AG04449 (cell line): ENCODE measurements at regions not wholly inside any gene's neighbourhood (a gene's known extent, or its start where the extent isn't known, plus 50 kb on each side); places are given as distances from the start of the nearest gene placed in this dataset.
"Not testable (repeated sequence)": the region's sequence is repeated elsewhere in the genome, so short reads cannot be mapped to it uniquely, and the experiment has no call there.

Source experiments
- CTCF ChIA-PET: fragments of 350-600 bp; formaldehyde crosslinking; extraction: SDS; loops from one replicate; lab custom pipeline; 2021; ENCODE audit warnings: antibody characterized with exemption; lab: Yijun Ruan, JAX
- POLR2A ChIA-PET: fragments of 400-600, 350-600 bp; formaldehyde crosslinking; extraction: SDS; loops from one replicate; lab custom pipeline; 2020; ENCODE audit warnings: antibody characterized with exemption, inconsistent platforms; lab: Yijun Ruan, JAX
- DNase-seq: peaks from one replicate; pipeline ENCODE4 v3.0.0-alpha.2; 2010; ENCODE audit warnings: low read depth, low spot score
- H3K4me3 ChIP-seq: 2 replicates; pipeline ENCODE4 v1.5.1; 2011; ENCODE audit warnings: low read depth, mild to moderate bottlenecking, control low read depth, low read length
- TF ChIP-seq, protein P1 (sequence below): IDR thresholded peaks from one replicate; pipeline ENCODE4 v1.5.1; 2011; ENCODE audit warnings: mild to moderate bottlenecking, moderate library complexity, low read length, control low read depth, inconsistent platforms; ENCODE audit not compliant: insufficient read depth; ENCODE audit errors: missing control alignments

DNA sequence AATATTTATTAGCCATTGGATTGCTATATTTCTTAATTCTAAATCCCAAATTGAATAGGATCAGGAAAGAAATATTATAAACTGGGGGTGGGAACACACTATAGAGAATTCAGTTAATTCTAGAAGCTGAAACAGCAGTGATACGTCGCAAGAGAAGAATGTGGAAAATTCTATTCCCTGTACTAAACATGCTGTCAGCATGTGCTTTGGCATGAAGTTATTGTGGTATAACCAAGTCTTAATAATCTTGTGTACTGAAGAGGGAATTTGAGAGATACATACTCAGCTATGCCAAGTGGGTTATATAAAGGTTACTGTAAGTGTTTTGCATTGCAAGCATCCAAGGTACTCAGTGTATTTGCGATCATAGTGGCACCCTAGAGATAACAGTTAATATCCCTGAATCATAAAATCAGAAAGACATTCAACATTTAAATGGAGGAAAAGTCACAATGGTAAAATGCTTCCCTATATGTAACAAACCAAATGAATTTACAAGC lies 1492.9 kb upstream of the C9orf72 start:
- CTCF ChIA-PET, result no interaction called here
- no peak for DNase-seq

GRCh38 chr9:29068461-29068860 lies 1495.2 kb upstream of the C9orf72 start:
- DNase-seq, result no peak
- ChIA-PET CTCF (no interaction called here), POLR2A (no interaction called here)
- TF ChIP-seq, protein P1, sequence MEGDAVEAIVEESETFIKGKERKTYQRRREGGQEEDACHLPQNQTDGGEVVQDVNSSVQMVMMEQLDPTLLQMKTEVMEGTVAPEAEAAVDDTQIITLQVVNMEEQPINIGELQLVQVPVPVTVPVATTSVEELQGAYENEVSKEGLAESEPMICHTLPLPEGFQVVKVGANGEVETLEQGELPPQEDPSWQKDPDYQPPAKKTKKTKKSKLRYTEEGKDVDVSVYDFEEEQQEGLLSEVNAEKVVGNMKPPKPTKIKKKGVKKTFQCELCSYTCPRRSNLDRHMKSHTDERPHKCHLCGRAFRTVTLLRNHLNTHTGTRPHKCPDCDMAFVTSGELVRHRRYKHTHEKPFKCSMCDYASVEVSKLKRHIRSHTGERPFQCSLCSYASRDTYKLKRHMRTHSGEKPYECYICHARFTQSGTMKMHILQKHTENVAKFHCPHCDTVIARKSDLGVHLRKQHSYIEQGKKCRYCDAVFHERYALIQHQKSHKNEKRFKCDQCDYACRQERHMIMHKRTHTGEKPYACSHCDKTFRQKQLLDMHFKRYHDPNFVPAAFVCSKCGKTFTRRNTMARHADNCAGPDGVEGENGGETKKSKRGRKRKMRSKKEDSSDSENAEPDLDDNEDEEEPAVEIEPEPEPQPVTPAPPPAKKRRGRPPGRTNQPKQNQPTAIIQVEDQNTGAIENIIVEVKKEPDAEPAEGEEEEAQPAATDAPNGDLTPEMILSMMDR, result no peak
- no peak overlapping the region for H3K4me3 ChIP-seq

More for the DNA sequence above, 1492.9 kb upstream of the C9orf72 start:
- POLR2A ChIA-PET, result no interaction called here
- TF ChIP-seq, protein P1, result no peak
- no peak overlapping the region for H3K4me3 ChIP-seq

- TF ChIP-seq, protein P1, result no peak
- DNase-seq, result no peak
- ChIA-PET CTCF (no interaction called here), POLR2A (no interaction called here)
- H3K4me3 ChIP-seq, result no peak overlapping the region
Measured at GRCh38 chr9:29069376-29069775, 1496.1 kb upstream of the C9orf72 start.

- CTCF ChIA-PET, result no interaction called here
- POLR2A ChIA-PET, result no interaction called here
- no peak overlapping the region for H3K4me3 ChIP-seq
- no peak for DNase-seq
- TF ChIP-seq, protein P1, result no peak
Measured at GRCh38 chr9:29078063-29078666, 1504.9 kb upstream of the C9orf72 start.

DNA sequence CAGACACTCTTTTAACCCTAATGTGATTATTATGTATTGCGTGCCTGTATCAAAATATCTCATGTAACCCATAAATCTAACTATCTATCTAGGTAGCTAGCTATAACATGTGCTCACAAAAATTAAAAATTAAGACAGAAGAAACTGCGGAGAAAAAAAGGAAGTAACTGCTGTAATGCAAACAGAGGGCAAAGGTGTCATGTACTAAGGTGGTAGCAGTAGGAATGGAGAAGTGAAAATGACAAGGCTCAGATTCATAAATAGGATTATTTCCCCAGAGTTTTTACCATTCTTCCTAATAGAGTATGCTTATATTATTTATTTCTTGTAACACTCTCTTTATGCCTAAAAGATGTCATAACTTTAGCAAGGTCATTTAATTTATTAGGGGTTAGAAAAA lies 1527.5 kb upstream of the C9orf72 start:
- ChIA-PET POLR2A (no interaction called here), CTCF (no interaction called here)
- TF ChIP-seq, protein P1, result no peak
- no peak overlapping the region for H3K4me3 ChIP-seq
- DNase-seq, result no peak

- CTCF ChIA-PET, H3K4me3 ChIP-seq, POLR2A ChIA-PET, DNase-seq: not testable (repeated sequence)
Measured at GRCh38 chr9:29104166-29104565, 1530.9 kb upstream of the C9orf72 start.

DNA sequence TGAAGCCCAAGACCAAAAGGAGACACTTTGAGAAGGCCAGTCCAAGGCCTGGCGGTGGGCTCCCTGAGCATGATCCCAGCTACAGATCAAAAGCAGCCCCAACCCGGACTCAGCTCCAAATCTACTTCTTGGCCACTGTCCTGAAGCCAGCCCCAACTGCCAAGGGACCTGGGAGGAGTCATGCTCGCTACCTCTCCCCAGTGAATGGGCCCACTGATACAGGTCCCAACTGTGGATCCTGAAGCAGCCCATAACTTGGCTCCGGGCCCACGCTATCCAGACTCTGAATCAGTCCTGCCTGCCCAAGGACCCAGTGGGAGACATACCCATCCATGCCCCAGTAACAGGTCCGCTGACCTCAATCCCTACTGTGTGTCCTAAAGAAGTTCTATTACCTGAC lies 1545.3 kb upstream of the C9orf72 start:
- POLR2A ChIA-PET, result no interaction called here
- CTCF ChIA-PET, result no interaction called here
- no peak overlapping the region for H3K4me3 ChIP-seq
- TF ChIP-seq, protein P1, result no peak
- no peak for DNase-seq
